Stimulated activated naive CD8-positive, alpha-beta T cell treated with anti-CD3 and anti-CD28 coated beads, Interleukin-15, Interleukin-2, amounts not matched to agents 100 U/mL and 50 U/mL, for 24 hours (primary cell): ENCODE measurements at regions not wholly inside any gene's neighbourhood (a gene's known extent, or its start where the extent isn't known, plus 50 kb on each side); places are given as distances from the start of the nearest gene placed in this dataset.

Source experiments
- ATAC-seq: fragments of 150-1000 bp; cut with Tn5 transposase; one replicate; pipeline ENCODE4 v1.10.0; 2021
- DNase-seq: peaks from one replicate; pipeline ENCODE4 v3.0.0; 2021

GRCh38 chr18:70653671-70654070 lies 364.8 kb downstream of the SOCS6 start:
- no peak for ATAC-seq
- DNase-seq = no peak

GRCh38 chr18:70650878-70651277 lies 362.0 kb downstream of the SOCS6 start:
- no peak for DNase-seq
- no peak for ATAC-seq

- DNase-seq = no peak
- ATAC-seq = no peak
Measured at GRCh38 chr18:70649683-70650082, 360.8 kb downstream of the SOCS6 start.

- no peak for DNase-seq
- no peak for ATAC-seq
Measured at GRCh38 chr18:70645971-70646370, 357.1 kb downstream of the SOCS6 start.

GRCh38 chr18:70643812-70644211 lies 355.0 kb downstream of the SOCS6 start:
- DNase-seq = no peak

GRCh38 chr18:70641156-70641775 lies 352.4 kb downstream of the SOCS6 start:
- no peak for ATAC-seq

More at GRCh38 chr18:70643812-70644211, 355.0 kb downstream of the SOCS6 start:
- ATAC-seq = no peak

GRCh38 chr18:70640336-70640887 lies 351.6 kb downstream of the SOCS6 start:
- DNase-seq = no peak
- no peak for ATAC-seq

More at GRCh38 chr18:70641156-70641775, 352.4 kb downstream of the SOCS6 start:
- no peak for DNase-seq

GRCh38 chr18:70636991-70637390 lies 348.1 kb downstream of the SOCS6 start:
- ATAC-seq = no peak
- DNase-seq = no peak

- DNase-seq = no peak
- no peak for ATAC-seq
Measured at GRCh38 chr18:70634576-70635147, 345.8 kb downstream of the SOCS6 start.

- ATAC-seq (no peak), DNase-seq (no peak)
Measured at GRCh38 chr18:70627182-70627802, 338.4 kb downstream of the SOCS6 start.

- ATAC-seq (peak; percentile 20), DNase-seq (no peak)
Measured at GRCh38 chr18:70622622-70623419, 334.0 kb downstream of the SOCS6 start.

- DNase-seq (no peak), ATAC-seq (no peak)
Measured at GRCh38 chr18:70621710-70622109, 332.9 kb downstream of the SOCS6 start.

- no peak for DNase-seq
- no peak for ATAC-seq
Measured at GRCh38 chr18:70620837-70621612, 332.2 kb downstream of the SOCS6 start.

- ATAC-seq = no peak
Measured at GRCh38 chr18:70617020-70617763, 328.3 kb downstream of the SOCS6 start.

GRCh38 chr18:70600225-70600925 lies 311.5 kb downstream of the SOCS6 start:
- DNase-seq = no peak
- no peak for ATAC-seq

More at GRCh38 chr18:70617020-70617763, 328.3 kb downstream of the SOCS6 start:
- DNase-seq = no peak

GRCh38 chr18:70598406-70598805 lies 309.6 kb downstream of the SOCS6 start:
- no peak for ATAC-seq
- no peak for DNase-seq

GRCh38 chr18:70582981-70583380 lies 294.1 kb downstream of the SOCS6 start:
- no peak for DNase-seq
- ATAC-seq = no peak

- DNase-seq = peak; percentile 7
- no peak for ATAC-seq
Measured at GRCh38 chr18:70578480-70578879, 289.6 kb downstream of the SOCS6 start.

- no peak for DNase-seq
- ATAC-seq = no peak
Measured at GRCh38 chr18:70577023-70577420, 288.2 kb downstream of the SOCS6 start.

GRCh38 chr18:70576276-70577022 lies 287.6 kb downstream of the SOCS6 start:
- DNase-seq (no peak), ATAC-seq (no peak)
